MV-4-11 (cell line): ENCODE measurements at regions not wholly inside any gene's neighbourhood (a gene's known extent, or its start where the extent isn't known, plus 50 kb on each side); places are given as distances from the start of the nearest gene placed in this dataset.

ENCODE experiments used
- DNase-seq: peaks from one replicate; lab custom pipeline; 2025; lab: John Stamatoyannopoulos, UW

GRCh38 chr2:129870685-129871241 is 108.7 kb upstream of the RAB6C start:
- DNase-seq, result no peak

- no peak for DNase-seq
These were observed 107.0 kb upstream of the RAB6C start for GRCh38 chr2:129872446-129872845.

GRCh38 chr2:129876541-129876940 is 102.9 kb upstream of the RAB6C start:
- DNase-seq, result no peak

- peak; percentile 64 for DNase-seq
These were observed 102.2 kb upstream of the RAB6C start for GRCh38 chr2:129877289-129877741.

GRCh38 chr2:129877795-129878775 is 101.4 kb upstream of the RAB6C start:
- DNase-seq, result peak; percentile 14

GRCh38 chr2:129879614-129880180 is 99.8 kb upstream of the RAB6C start:
- DNase-seq, result no peak

- DNase-seq, result no peak
These were observed 99.2 kb upstream of the RAB6C start for GRCh38 chr2:129880309-129880708.

GRCh38 chr2:129880971-129881370 is 98.5 kb upstream of the RAB6C start:
- DNase-seq, result no peak

- no peak for DNase-seq
These were observed 97.6 kb upstream of the RAB6C start for GRCh38 chr2:129881786-129882396.

- no peak for DNase-seq
These were observed 97.0 kb upstream of the RAB6C start for GRCh38 chr2:129882476-129882875.

- no peak for DNase-seq
These were observed 96.3 kb upstream of the RAB6C start for GRCh38 chr2:129883121-129883520.

- no peak for DNase-seq
These were observed 95.2 kb upstream of the RAB6C start for GRCh38 chr2:129884221-129884786.

- no peak for DNase-seq
These were observed 93.7 kb upstream of the RAB6C start for GRCh38 chr2:129885735-129886134.

- no peak for DNase-seq
These were observed 91.7 kb upstream of the RAB6C start for GRCh38 chr2:129887688-129888266.

- no peak for DNase-seq
These were observed 91.0 kb upstream of the RAB6C start for GRCh38 chr2:129888461-129888860.

- DNase-seq, result no peak
These were observed 90.6 kb upstream of the RAB6C start for GRCh38 chr2:129888896-129889295.

GRCh38 chr2:129891341-129892320 is 87.8 kb upstream of the RAB6C start:
- no peak for DNase-seq

GRCh38 chr2:129892360-129892759 is 87.1 kb upstream of the RAB6C start:
- no peak for DNase-seq

- no peak for DNase-seq
These were observed 86.7 kb upstream of the RAB6C start for GRCh38 chr2:129892773-129893172.

GRCh38 chr2:129893244-129893643 is 86.2 kb upstream of the RAB6C start:
- no peak for DNase-seq

- DNase-seq, result no peak
These were observed 84.8 kb upstream of the RAB6C start for GRCh38 chr2:129894616-129895015.
